AG04450 (cell line): ENCODE measurements at regions not wholly inside any gene's neighbourhood (a gene's known extent, or its start where the extent isn't known, plus 50 kb on each side); places are given as distances from the start of the nearest gene placed in this dataset.

Experiments
- CTCF ChIA-PET: fragments of 300-600, 350-600 bp; formaldehyde crosslinking; extraction: SDS; loops from one replicate; lab custom pipeline; 2022; ENCODE audit warnings: antibody characterized with exemption, inconsistent platforms; lab: Charles Lee
- POLR2A ChIA-PET: fragments of 350-600 bp; formaldehyde crosslinking; extraction: SDS; loops from one replicate; lab custom pipeline; 2021; ENCODE audit warnings: antibody characterized with exemption, inconsistent platforms; lab: Yijun Ruan, JAX
- DNase-seq: peaks from one replicate; pipeline ENCODE4 v3.0.0-alpha.2; 2011; ENCODE audit warnings: low read depth, low spot score
- H3K27ac ChIP-seq: one replicate; pipeline ENCODE4 v1.5.1; 2012; ENCODE audit warnings: low read depth, low read length, control low read depth
- H3K27me3 ChIP-seq: one replicate; pipeline ENCODE4 v1.6.0; 2012; ENCODE audit warnings: low read length; ENCODE audit not compliant: control insufficient read depth, insufficient read depth
- H3K4me3 ChIP-seq: 2 replicates; pipeline ENCODE4 v1.5.1; 2011; ENCODE audit warnings: mild to moderate bottlenecking, low read depth, low read length, control low read depth
- H3K9me3 ChIP-seq: 2 replicates; pipeline ENCODE4 v1.5.1; 2012; ENCODE audit warnings: low read length; ENCODE audit not compliant: control insufficient read depth, insufficient read depth
- TF ChIP-seq, protein P1 (sequence below): IDR thresholded peaks from 2 replicates; pipeline ENCODE4 v1.5.1; 2011; ENCODE audit warnings: low read depth, low read length, control low read depth, inconsistent platforms

DNA sequence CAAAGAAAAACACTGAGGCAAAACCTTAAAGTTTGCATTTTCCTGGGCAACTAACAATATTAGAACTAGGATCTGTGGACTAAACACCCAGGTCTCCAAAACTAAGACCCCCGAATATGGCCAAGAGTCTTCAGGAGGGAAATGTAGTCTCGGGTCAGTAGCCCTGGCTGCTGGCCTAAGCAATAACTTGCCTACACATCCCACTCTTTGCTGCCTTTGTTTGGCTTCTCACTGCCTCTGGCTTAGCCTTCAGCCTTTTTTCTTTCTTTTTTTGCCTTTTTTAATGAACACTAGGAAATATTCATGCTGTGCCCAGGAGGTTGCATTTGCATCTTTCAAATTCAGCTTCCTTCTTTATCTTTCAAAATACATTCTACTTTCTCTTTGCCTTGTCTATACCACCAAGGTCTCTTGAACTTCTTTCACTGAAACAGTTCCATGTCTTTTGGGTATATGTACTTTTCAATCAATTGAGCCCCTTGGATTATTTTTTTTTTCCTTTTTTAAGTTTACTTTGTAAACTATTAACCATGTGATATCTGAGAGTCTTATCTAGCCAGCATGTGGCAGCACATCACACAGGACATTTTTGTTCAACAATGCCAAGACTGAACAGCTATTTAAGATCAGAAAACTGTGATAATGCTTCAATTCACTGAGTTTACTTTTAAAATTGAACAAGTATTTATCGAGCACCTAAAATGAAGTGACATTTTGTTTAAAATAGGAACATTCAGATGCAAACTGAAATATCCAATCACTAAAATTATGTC lies 165.0 kb upstream of the TRPC6 start:
- POLR2A ChIA-PET, result no interaction called here
- H3K9me3 ChIP-seq, result no peaks in the 10 kb centered on the region
- no peak overlapping the region for H3K4me3 ChIP-seq
- no peak for DNase-seq
- no peaks in the 10 kb centered on the region for H3K27me3 ChIP-seq
- CTCF ChIA-PET, result interaction anchor here (1.0 to 1.2 kb wide), 2 partner anchors 11 to 112 kb away, joined by 3 read pairs; no protein-coding TSS in a partner anchor
- H3K27ac ChIP-seq, result no peak overlapping the region
- TF ChIP-seq, protein P1, sequence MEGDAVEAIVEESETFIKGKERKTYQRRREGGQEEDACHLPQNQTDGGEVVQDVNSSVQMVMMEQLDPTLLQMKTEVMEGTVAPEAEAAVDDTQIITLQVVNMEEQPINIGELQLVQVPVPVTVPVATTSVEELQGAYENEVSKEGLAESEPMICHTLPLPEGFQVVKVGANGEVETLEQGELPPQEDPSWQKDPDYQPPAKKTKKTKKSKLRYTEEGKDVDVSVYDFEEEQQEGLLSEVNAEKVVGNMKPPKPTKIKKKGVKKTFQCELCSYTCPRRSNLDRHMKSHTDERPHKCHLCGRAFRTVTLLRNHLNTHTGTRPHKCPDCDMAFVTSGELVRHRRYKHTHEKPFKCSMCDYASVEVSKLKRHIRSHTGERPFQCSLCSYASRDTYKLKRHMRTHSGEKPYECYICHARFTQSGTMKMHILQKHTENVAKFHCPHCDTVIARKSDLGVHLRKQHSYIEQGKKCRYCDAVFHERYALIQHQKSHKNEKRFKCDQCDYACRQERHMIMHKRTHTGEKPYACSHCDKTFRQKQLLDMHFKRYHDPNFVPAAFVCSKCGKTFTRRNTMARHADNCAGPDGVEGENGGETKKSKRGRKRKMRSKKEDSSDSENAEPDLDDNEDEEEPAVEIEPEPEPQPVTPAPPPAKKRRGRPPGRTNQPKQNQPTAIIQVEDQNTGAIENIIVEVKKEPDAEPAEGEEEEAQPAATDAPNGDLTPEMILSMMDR, result no peak

DNA sequence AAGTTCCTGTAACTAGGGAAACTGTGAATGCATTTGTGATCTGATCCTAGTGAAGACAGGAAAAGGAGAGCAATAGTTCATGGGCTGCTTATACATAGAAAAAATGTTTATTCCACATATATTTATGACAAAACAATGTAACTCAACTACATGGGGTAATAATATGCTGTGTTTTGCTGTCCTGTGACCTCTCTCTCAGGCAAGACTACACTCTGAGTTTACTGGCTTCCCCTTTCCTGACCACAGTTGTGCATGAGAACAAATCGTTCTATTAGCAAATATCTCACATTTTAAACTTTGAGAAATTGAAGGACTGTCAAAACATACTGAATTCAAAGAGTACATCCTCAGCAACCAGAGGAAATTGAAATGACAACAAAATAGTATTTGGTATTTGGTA lies 161.9 kb upstream of the TRPC6 start:
- CTCF ChIA-PET, result no interaction called here
- Histone ChIP-seq H3K4me3 (no peak overlapping the region), H3K27me3 (no peaks in the 10 kb centered on the region)

DNA sequence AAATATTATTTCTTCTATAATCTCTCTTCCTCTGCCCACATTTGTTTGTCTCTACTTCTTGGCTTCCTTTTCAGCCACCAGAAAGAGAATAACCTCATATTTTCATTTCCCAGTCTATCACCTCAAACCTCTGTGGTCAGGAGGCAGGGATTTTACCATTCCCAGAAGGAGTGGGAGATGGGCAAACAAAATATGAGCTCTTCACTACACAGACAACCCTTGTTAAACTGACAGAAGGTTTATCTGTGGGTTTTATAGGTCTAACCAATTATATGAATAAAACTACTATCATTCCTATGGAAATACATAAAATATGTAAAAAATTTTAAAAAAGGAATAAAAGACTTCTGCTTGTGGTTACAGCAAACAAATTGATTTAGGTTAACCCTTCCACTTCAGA lies 160.0 kb upstream of the TRPC6 start:
- no peaks in the 10 kb centered on the region for H3K9me3 ChIP-seq
- no peaks in the 10 kb centered on the region for H3K27me3 ChIP-seq
- H3K4me3 ChIP-seq, result no peak overlapping the region
- no peak overlapping the region for H3K27ac ChIP-seq
- ChIA-PET POLR2A (no interaction called here), CTCF (no interaction called here)
- DNase-seq, result no peak
- TF ChIP-seq, protein P1, result no peak

More for the DNA sequence above, 161.9 kb upstream of the TRPC6 start:
- TF ChIP-seq, protein P1, result no peak
- no peak overlapping the region for H3K27ac ChIP-seq
- H3K9me3 ChIP-seq, result no peaks in the 10 kb centered on the region
- POLR2A ChIA-PET, result no interaction called here
- no peak for DNase-seq

DNA sequence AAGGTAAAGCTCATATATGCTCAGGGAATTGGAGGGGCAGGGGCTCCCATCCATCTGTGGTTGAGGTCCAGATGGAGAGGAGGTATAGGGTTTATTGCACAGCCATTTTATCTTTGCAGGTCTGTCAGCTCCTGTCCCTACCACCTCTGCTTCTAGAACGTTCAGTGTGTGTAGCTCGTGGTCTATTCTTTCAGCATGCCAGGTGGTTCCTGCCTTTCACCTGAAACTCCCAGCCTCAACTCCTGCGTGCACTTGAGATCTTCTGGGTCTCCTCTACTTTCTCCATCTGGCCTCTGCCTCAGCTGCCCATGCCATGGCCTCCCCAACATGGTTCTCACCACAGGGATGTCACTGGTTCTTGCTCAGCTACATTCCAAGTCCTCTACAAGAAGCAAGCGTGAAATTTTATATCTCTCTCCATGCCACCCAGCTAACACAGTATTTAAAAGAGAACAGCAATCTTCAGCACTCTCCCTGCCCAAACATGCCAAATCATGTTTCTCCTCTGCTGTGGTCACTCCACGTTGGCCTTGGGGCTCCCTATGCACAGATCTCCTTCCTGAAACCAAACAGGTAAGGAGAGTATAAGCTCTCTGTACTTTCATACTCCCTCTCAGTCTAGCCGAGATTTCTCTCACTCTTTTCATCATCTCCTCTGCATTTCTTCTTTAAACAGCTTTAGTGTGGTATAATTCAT lies 157.8 kb upstream of the TRPC6 start:
- no peak for DNase-seq
- H3K27ac ChIP-seq, result no peak overlapping the region
- no peaks in the 10 kb centered on the region for H3K27me3 ChIP-seq
- ChIA-PET POLR2A (no interaction called here), CTCF (no interaction called here)
- H3K4me3 ChIP-seq, result no peak overlapping the region
- H3K9me3 ChIP-seq, result no peaks in the 10 kb centered on the region
- TF ChIP-seq, protein P1, result no peak

DNA sequence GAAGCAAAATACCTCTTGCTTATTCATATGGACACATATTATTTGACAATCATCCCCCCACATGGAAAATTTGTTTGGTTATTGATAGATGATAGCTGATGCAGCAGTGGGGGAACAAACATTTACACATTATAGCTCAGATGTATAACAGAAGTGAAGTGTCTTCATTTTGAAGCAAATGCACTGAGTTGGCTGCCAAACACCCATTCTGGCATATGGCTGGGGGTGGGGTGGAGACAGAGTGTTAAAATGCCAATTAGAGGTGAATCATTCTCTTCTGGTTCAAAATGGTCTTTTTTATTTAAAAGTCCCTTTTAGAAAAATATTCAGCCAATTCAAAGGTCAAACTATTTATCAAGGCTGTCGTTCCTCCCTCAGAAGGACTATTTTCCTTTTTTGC lies 157.3 kb upstream of the TRPC6 start:
- Histone ChIP-seq H3K27ac (no peak overlapping the region), H3K27me3 (no peaks in the 10 kb centered on the region), H3K9me3 (no peaks in the 10 kb centered on the region), H3K4me3 (no peak overlapping the region)
- POLR2A ChIA-PET, result no interaction called here
- CTCF ChIA-PET, result no interaction called here
- TF ChIP-seq, protein P1, result no peak
- no peak for DNase-seq
